GM21825 (cell line): ENCODE measurements at regions not wholly inside any gene's neighbourhood (a gene's known extent, or its start where the extent isn't known, plus 50 kb on each side); places are given as distances from the start of the nearest gene placed in this dataset.

Experiments
- ATAC-seq: cut with Tn5 transposase; IDR thresholded peaks from one replicate; pipeline ENCODE4 v1.9.1; 2021; ENCODE audit warnings: mild to moderate bottlenecking, moderate library complexity; ENCODE audit not compliant: unreplicated experiment

- ATAC-seq = peak; percentile 50
Measured at GRCh38 chr3:117630469-117630868, 920.9 kb downstream of the TUSC7 start.

GRCh38 chr3:117630885-117631284 is 921.3 kb downstream of the TUSC7 start:
- ATAC-seq = peak; percentile 8

- no peak for ATAC-seq
Measured at GRCh38 chr3:117631781-117632180, 922.2 kb downstream of the TUSC7 start.

GRCh38 chr3:117632191-117632590 is 922.6 kb downstream of the TUSC7 start:
- no peak for ATAC-seq

- no peak for ATAC-seq
Measured at GRCh38 chr3:117633207-117633606, 923.6 kb downstream of the TUSC7 start.

- no peak for ATAC-seq
Measured at GRCh38 chr3:117637666-117638065, 928.1 kb downstream of the TUSC7 start.

GRCh38 chr3:117644203-117644602 is 934.6 kb downstream of the TUSC7 start:
- no peak for ATAC-seq

- ATAC-seq = no peak
Measured at GRCh38 chr3:117645561-117646242, 936.1 kb downstream of the TUSC7 start.

- ATAC-seq = no peak
Measured at GRCh38 chr3:117647435-117647834, 937.9 kb downstream of the TUSC7 start.

- no peak for ATAC-seq
Measured at GRCh38 chr3:117651246-117651645, 941.7 kb downstream of the TUSC7 start.

GRCh38 chr3:117656391-117656790 is 946.8 kb downstream of the TUSC7 start:
- no peak for ATAC-seq

- no peak for ATAC-seq
Measured at GRCh38 chr3:117657278-117657677, 947.7 kb downstream of the TUSC7 start.

- ATAC-seq = no peak
Measured at GRCh38 chr3:117660941-117661817, 951.6 kb downstream of the TUSC7 start.

- no peak for ATAC-seq
Measured at GRCh38 chr3:117661818-117662095, 952.2 kb downstream of the TUSC7 start.

GRCh38 chr3:117665296-117665695 is 955.7 kb downstream of the TUSC7 start:
- no peak for ATAC-seq

GRCh38 chr3:117666325-117666724 is 956.7 kb downstream of the TUSC7 start:
- no peak for ATAC-seq

- no peak for ATAC-seq
Measured at GRCh38 chr3:117666812-117667211, 957.2 kb downstream of the TUSC7 start.

GRCh38 chr3:117669774-117670173 is 960.2 kb downstream of the TUSC7 start:
- ATAC-seq = no peak

- ATAC-seq = no peak
Measured at GRCh38 chr3:117671722-117672318, 962.2 kb downstream of the TUSC7 start.

GRCh38 chr3:117674321-117674720 is 964.7 kb downstream of the TUSC7 start:
- ATAC-seq = no peak

GRCh38 chr3:117681619-117682018 is 972.0 kb downstream of the TUSC7 start:
- ATAC-seq = no peak

- ATAC-seq = no peak
Measured at GRCh38 chr3:117687096-117687495, 977.5 kb downstream of the TUSC7 start.
